OCI-LY1 (cell line): ENCODE measurements at regions not wholly inside any gene's neighbourhood (a gene's known extent, or its start where the extent isn't known, plus 50 kb on each side); places are given as distances from the start of the nearest gene placed in this dataset.

ENCODE experiments used
- H2AFZ ChIP-seq: fragments of 200-600 bp; sonication (generic), shearing (Covaris generic); 2 replicates; pipeline ENCODE4 v1.6.0; 2014; ENCODE audit warnings: antibody characterized with exemption, mild to moderate bottlenecking, low read length
- H3F3A ChIP-seq: fragments of 200-600 bp; sonication (generic), shearing (Covaris generic); 2 replicates; pipeline ENCODE4 v1.6.0; 2014; ENCODE audit warnings: mild to moderate bottlenecking, antibody characterized with exemption, low read length, moderate library complexity; ENCODE audit not compliant: insufficient read depth
- H3K27ac ChIP-seq: fragments of 200-600 bp; sonication (generic); 2 replicates; pipeline ENCODE4 v1.5.1; 2014; ENCODE audit warnings: low read length, mixed run types, mild to moderate bottlenecking, low read depth; ENCODE audit not compliant: poor library complexity, severe bottlenecking
- H3K27me3 ChIP-seq: fragments of 200-600 bp; sonication (generic); 2 replicates; pipeline ENCODE4 v1.6.0; 2014; ENCODE audit warnings: antibody characterized with exemption, mild to moderate bottlenecking, low read length, moderate library complexity; ENCODE audit not compliant: insufficient read depth
- H3K36me3 ChIP-seq: fragments of 200-600 bp; sonication (generic); 2 replicates; pipeline ENCODE4 v1.6.1; 2014; ENCODE audit warnings: mild to moderate bottlenecking, antibody characterized with exemption, low read length, moderate library complexity, mixed read lengths; ENCODE audit not compliant: insufficient read depth
- H3K4me1 ChIP-seq: fragments of 200-600 bp; sonication (generic); 2 replicates; pipeline ENCODE4 v1.5.1; 2014; ENCODE audit warnings: mild to moderate bottlenecking, low read length, moderate library complexity; ENCODE audit not compliant: insufficient read depth, severe bottlenecking
- H3K4me2 ChIP-seq: fragments of 200-600 bp; sonication (generic), shearing (Covaris generic); 2 replicates; pipeline ENCODE4 v1.6.1; 2014; ENCODE audit warnings: low read length
- H3K4me3 ChIP-seq: fragments of 200-600 bp; sonication (generic); 2 replicates; pipeline ENCODE4 v1.5.1; 2014; ENCODE audit warnings: low read length, low read depth, mild to moderate bottlenecking, mixed read lengths; ENCODE audit not compliant: poor library complexity, severe bottlenecking
- H3K79me2 ChIP-seq: fragments of 200-600 bp; shearing (Covaris generic); 2 replicates; pipeline ENCODE4 v1.6.1; 2016; ENCODE audit warnings: mixed run types, low read length, mixed read lengths; ENCODE audit not compliant: insufficient read depth
- H3K9ac ChIP-seq: fragments of 200-600 bp; sonication (generic), shearing (Covaris generic); 2 replicates; pipeline ENCODE4 v1.6.1; 2014; ENCODE audit warnings: mild to moderate bottlenecking, low read length, mixed read lengths
- H3K9me2 ChIP-seq: fragments of 200-600 bp; sonication (generic), shearing (Covaris generic); 2 replicates; pipeline ENCODE4 v1.6.1; 2014; ENCODE audit warnings: low read depth, mild to moderate bottlenecking, low read length, mixed read lengths
- H3K9me3 ChIP-seq: fragments of 200-600 bp; shearing (Covaris generic); 2 replicates; pipeline ENCODE4 v1.6.1; 2014; ENCODE audit warnings: low read length, mixed read lengths
- H4K20me1 ChIP-seq: fragments of 200-600 bp; sonication (generic), shearing (Covaris generic); 2 replicates; pipeline ENCODE4 v1.6.0; 2016; ENCODE audit warnings: mild to moderate bottlenecking, low read length; ENCODE audit not compliant: insufficient read depth
- CTCF ChIP-seq: fragments of 200-600 bp; sonication (generic), shearing (Covaris generic); IDR thresholded peaks from 2 replicates; pipeline ENCODE4 v1.5.1; 2017; ENCODE audit warnings: mild to moderate bottlenecking, antibody characterized with exemption, low read length, moderate library complexity, mixed read lengths
- EZH2 ChIP-seq: fragments of 200-600 bp; sonication (generic), shearing (Covaris generic); IDR thresholded peaks from 2 replicates; pipeline ENCODE4 v1.8.0; 2017; ENCODE audit warnings: borderline replicate concordance, mixed run types, mild to moderate bottlenecking, antibody characterized with exemption, low read length, moderate library complexity, mixed read lengths

- Histone ChIP-seq H4K20me1 (no peaks in the 10 kb centered on the region), H3K4me3 (no peak overlapping the region), H3K9me2 (no peaks in the 10 kb centered on the region), H3F3A (no peaks in the 10 kb centered on the region), H3K9ac (no peak overlapping the region), H3K4me1 (no peaks in the 10 kb centered on the region), H3K36me3 (no peaks in the 10 kb centered on the region), H3K27ac (no peak overlapping the region), H3K9me3 (no peaks in the 10 kb centered on the region), H3K4me2 (no peak overlapping the region), H3K79me2 (no peaks in the 10 kb centered on the region), H3K27me3 (no peaks in the 10 kb centered on the region), H2AFZ (no peak overlapping the region)
- TF ChIP-seq CTCF (no peak), EZH2 (no peak)
These were observed 1040.0 kb downstream of the FAT4 start for GRCh38 chr4:126354784-126355183.

GRCh38 chr4:126358041-126358440 is 1043.3 kb downstream of the FAT4 start:
- Histone ChIP-seq H3K4me3 (no peak overlapping the region), H3K27me3 (no peaks in the 10 kb centered on the region)
- TF ChIP-seq EZH2, result no peak
- no peak for TF ChIP-seq CTCF

GRCh38 chr4:126361287-126361686 is 1046.5 kb downstream of the FAT4 start:
- no peak for TF ChIP-seq CTCF
- no peak for TF ChIP-seq EZH2
- Histone ChIP-seq H3K27me3 (no peaks in the 10 kb centered on the region), H3K79me2 (no peaks in the 10 kb centered on the region), H2AFZ (no peak overlapping the region), H3K4me3 (no peak overlapping the region), H3K4me2 (no peak overlapping the region), H3K27ac (no peak overlapping the region), H3K36me3 (no peaks in the 10 kb centered on the region), H3K4me1 (no peaks in the 10 kb centered on the region), H4K20me1 (no peaks in the 10 kb centered on the region), H3K9me2 (no peaks in the 10 kb centered on the region), H3K9me3 (no peaks in the 10 kb centered on the region), H3K9ac (no peak overlapping the region), H3F3A (no peaks in the 10 kb centered on the region)

More at GRCh38 chr4:126358041-126358440, 1043.3 kb downstream of the FAT4 start:
- H3K27ac ChIP-seq, result no peak overlapping the region
- H3K79me2 ChIP-seq, result no peaks in the 10 kb centered on the region
- H3K4me2 ChIP-seq, result no peak overlapping the region
- no peaks in the 10 kb centered on the region for H3K9me3 ChIP-seq
- H3K9ac ChIP-seq, result no peak overlapping the region
- no peak overlapping the region for H2AFZ ChIP-seq
- H3K4me1 ChIP-seq, result no peaks in the 10 kb centered on the region
- no peaks in the 10 kb centered on the region for H3K36me3 ChIP-seq
- no peaks in the 10 kb centered on the region for H4K20me1 ChIP-seq
- H3F3A ChIP-seq, result no peaks in the 10 kb centered on the region
- no peaks in the 10 kb centered on the region for H3K9me2 ChIP-seq
